ENCODE measurements at regions not wholly inside any gene's neighbourhood (a gene's known extent, or its start where the extent isn't known, plus 50 kb on each side); places are given as distances from the start of the nearest gene placed in this dataset.

GRCh38 chr20:51299413-51299812, 243.1 kb downstream of the NFATC2 start:
- BruUV-seq (replicated peaks): no TSS peak
- Histone ChIP-seq H3K4me3 (ENCODE audit: low read length) (no peak overlapping the region), H3K27ac (ENCODE audit: low read length) (no peak overlapping the region), H3K27me3 (ENCODE audit: low read length) (no peaks in the 10 kb centered on the region), H3K79me2 (ENCODE audit: low read length) (no peaks in the 10 kb centered on the region), H4K20me1 (ENCODE audit: low read length) (no peaks in the 10 kb centered on the region), H3K9me3 (ENCODE audit: low read length) (peaks cover 4% of the 10 kb centered on the region; the same call in 1 of the 2 replicates), H3K4me2 (ENCODE audit: low read length) (no peak overlapping the region), H3K4me1 (ENCODE audit: insufficient read depth, low read length) (no peaks in the 10 kb centered on the region), H3K9me2 (replicated peaks; ENCODE audit: low read length) (no peaks in the 10 kb centered on the region), H2AFZ (ENCODE audit: low read length) (no peak overlapping the region), H3F3A (ENCODE audit: low read length, unreplicated experiment) (no peaks in the 10 kb centered on the region), H3K9ac (ENCODE audit: low read length) (no peak overlapping the region), H3K36me3 (ENCODE audit: low read depth, low read length) (no peaks in the 10 kb centered on the region)
- intact Hi-C loops (cut with micrococcal nuclease): no loop called here
- no peak for DNase-seq
- no peak for TF ChIP-seq EZH2 (IDR thresholded peaks at IDR 0.05; ENCODE audit: low read length, unreplicated experiment)
- TF ChIP-seq EZH2phosphoT487 (IDR thresholded peaks at IDR 0.05; ENCODE audit: borderline replicate concordance, low read length): no peak
- TF ChIP-seq, protein P1, sequence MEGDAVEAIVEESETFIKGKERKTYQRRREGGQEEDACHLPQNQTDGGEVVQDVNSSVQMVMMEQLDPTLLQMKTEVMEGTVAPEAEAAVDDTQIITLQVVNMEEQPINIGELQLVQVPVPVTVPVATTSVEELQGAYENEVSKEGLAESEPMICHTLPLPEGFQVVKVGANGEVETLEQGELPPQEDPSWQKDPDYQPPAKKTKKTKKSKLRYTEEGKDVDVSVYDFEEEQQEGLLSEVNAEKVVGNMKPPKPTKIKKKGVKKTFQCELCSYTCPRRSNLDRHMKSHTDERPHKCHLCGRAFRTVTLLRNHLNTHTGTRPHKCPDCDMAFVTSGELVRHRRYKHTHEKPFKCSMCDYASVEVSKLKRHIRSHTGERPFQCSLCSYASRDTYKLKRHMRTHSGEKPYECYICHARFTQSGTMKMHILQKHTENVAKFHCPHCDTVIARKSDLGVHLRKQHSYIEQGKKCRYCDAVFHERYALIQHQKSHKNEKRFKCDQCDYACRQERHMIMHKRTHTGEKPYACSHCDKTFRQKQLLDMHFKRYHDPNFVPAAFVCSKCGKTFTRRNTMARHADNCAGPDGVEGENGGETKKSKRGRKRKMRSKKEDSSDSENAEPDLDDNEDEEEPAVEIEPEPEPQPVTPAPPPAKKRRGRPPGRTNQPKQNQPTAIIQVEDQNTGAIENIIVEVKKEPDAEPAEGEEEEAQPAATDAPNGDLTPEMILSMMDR (conservative IDR thresholded peaks at IDR 0.05; ENCODE audit: low read depth, low read length): no peak
- no peak for ATAC-seq
- POLR2A ChIA-PET (ENCODE audit: unreplicated experiment): no interaction called here
- CTCF ChIA-PET: no interaction called here

DNA sequence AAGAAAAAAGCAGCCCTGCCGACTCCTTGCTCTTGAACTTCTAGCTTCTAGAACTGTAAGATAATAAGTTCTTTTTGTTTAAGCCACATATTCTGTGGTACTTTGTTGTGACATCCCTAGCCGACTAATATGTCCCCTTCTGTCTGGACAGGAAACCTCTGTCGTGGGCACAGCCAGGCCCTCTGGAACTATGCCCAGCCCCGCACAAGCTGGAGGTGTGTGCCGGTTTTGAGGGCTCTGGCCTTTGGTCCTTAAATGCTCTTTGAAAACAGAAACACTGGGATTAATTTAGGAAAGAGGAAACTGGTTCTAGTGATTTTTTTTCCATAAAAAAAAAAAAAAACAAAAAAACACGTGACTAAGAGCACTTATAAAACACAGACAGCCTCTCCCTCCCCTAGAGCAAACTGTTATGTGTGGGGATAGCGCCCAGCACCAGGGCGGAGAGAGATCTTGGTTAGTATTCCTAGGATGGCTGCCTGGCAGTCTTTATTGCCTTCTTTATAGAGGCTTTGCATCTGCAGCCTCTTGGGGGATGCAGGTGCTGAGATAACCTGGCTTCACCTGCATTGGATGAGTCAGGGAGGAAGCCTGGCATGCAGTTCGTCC, 244.3 kb downstream of the NFATC2 start:
- Histone ChIP-seq H3K27me3 (ENCODE audit: low read length) (no peaks in the 10 kb centered on the region), H3K9ac (ENCODE audit: low read length) (no peak overlapping the region), H3K4me3 (ENCODE audit: low read length) (no peak overlapping the region), H3K9me3 (ENCODE audit: low read length) (peaks cover 4% of the 10 kb centered on the region; the same call in 1 of the 2 replicates), H2AFZ (ENCODE audit: low read length) (no peak overlapping the region), H3K4me2 (ENCODE audit: low read length) (no peak overlapping the region), H3K27ac (ENCODE audit: low read length) (no peak overlapping the region), H3F3A (ENCODE audit: low read length, unreplicated experiment) (no peaks in the 10 kb centered on the region), H3K79me2 (ENCODE audit: low read length) (no peaks in the 10 kb centered on the region), H3K36me3 (ENCODE audit: low read depth, low read length) (no peaks in the 10 kb centered on the region), H3K9me2 (replicated peaks; ENCODE audit: low read length) (no peaks in the 10 kb centered on the region), H3K4me1 (ENCODE audit: insufficient read depth, low read length) (no peaks in the 10 kb centered on the region), H4K20me1 (ENCODE audit: low read length) (no peaks in the 10 kb centered on the region)
- DNase-seq: no peak
- CTCF ChIA-PET: no interaction called here
- intact Hi-C loops (cut with micrococcal nuclease): no loop called here
- no peak for TF ChIP-seq EZH2 (IDR thresholded peaks at IDR 0.05; ENCODE audit: low read length, unreplicated experiment)
- ATAC-seq: no peak
- POLR2A ChIA-PET (ENCODE audit: unreplicated experiment): no interaction called here
- no TSS peak for BruUV-seq (replicated peaks)

GRCh38 chr20:51287628-51288413, 254.7 kb downstream of the NFATC2 start:
- TF ChIP-seq, protein P1 (conservative IDR thresholded peaks at IDR 0.05; ENCODE audit: low read depth, low read length): no peak
- TF ChIP-seq EZH2 (IDR thresholded peaks at IDR 0.05; ENCODE audit: low read length, unreplicated experiment) (no peak), EZH2phosphoT487 (IDR thresholded peaks at IDR 0.05; ENCODE audit: borderline replicate concordance, low read length) (no peak)
- Histone ChIP-seq H4K20me1 (ENCODE audit: low read length) (no peaks in the 10 kb centered on the region), H3K27ac (ENCODE audit: low read length) (no peak overlapping the region), H3F3A (ENCODE audit: low read length, unreplicated experiment) (no peaks in the 10 kb centered on the region), H3K9ac (ENCODE audit: low read length) (no peak overlapping the region), H3K79me2 (ENCODE audit: low read length) (no peaks in the 10 kb centered on the region), H3K9me2 (replicated peaks; ENCODE audit: low read length) (no peaks in the 10 kb centered on the region), H3K9me3 (ENCODE audit: low read length) (no peaks in the 10 kb centered on the region), H3K36me3 (ENCODE audit: low read depth, low read length) (no peaks in the 10 kb centered on the region), H3K4me3 (ENCODE audit: low read length) (no peak overlapping the region), H3K4me1 (ENCODE audit: insufficient read depth, low read length) (0 out of 2 replicates have a peak, but pooled peaks cover 5% of the 10 kb centered on the region), H2AFZ (ENCODE audit: low read length) (no peak overlapping the region), H3K4me2 (ENCODE audit: low read length) (no peak overlapping the region), H3K27me3 (ENCODE audit: low read length) (peaks cover 5% of the 10 kb centered on the region; the same call in 1 of the 2 replicates)
- DNase-seq (no peak), ATAC-seq (no peak)
- ChIA-PET POLR2A (ENCODE audit: unreplicated experiment) (no interaction called here), CTCF (no interaction called here)
- no TSS peak for BruUV-seq (replicated peaks)
- intact Hi-C loops (cut with micrococcal nuclease): no loop called here

All from PC-3 (cell line).